DMS153 (cell line): ENCODE measurements at regions not wholly inside any gene's neighbourhood (a gene's known extent, or its start where the extent isn't known, plus 50 kb on each side); places are given as distances from the start of the nearest gene placed in this dataset.

Source experiments
- DNase-seq: peaks from one replicate; lab custom pipeline; 2025; lab: John Stamatoyannopoulos, UW

- DNase-seq, result no peak
These were observed 149.2 kb upstream of the TOPAZ1 start for GRCh38 chr3:44092497-44092896.

DNA sequence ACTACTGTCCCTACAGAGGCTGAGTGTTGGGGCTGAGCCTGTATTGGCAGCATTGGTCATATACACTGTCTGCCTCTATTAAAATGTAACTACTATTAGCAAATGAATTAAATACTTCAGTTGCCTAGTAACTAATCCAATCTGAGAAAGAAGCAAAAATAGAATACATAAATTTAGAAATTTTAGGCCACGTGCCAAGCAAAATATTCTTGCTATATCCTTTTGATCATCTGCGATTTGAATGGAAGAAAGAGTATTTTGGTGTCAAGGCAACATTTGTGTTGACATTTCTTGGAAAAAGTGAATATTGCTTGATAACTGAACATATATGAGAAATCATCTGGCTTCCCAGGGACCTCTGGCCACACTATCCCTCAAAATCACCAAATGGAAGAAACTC is 148.2 kb upstream of the TOPAZ1 start:
- DNase-seq, result no peak

DNA sequence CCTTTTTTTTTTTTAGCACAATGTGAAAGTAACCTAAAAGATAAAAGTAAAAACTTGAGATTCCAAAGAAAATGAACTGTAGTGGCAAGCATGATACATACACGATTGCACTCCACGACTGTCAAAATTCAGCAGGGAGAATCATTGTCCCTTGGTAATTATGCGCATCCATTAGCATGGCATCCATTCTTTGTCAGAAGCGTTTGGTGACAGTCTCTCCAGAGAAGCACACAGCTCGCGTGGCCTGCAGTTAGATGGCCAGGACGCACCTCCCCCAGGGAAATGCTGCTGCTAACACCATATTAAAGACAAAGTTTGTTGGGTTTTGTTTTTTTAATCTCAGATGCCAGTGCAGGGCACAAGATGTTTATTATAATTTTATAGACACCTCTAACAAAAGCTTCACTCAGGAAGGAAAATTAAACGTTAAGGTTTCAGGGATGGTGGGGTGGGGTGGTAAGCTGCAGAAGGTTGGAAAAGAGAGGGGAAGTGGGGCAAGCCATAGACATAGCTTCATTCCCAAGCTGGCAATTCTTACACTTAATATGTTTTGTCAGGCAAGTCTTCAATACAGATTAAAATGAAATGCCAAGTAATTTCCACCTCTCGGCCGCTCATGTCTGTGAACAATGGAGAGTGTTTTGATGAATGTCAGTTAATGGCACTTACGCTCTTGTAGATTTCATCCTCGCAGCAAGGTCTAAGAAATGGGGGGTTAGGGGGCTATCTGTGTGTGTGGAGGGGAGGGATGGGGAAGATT is 142.8 kb upstream of the TOPAZ1 start:
- DNase-seq, result no peak

DNA sequence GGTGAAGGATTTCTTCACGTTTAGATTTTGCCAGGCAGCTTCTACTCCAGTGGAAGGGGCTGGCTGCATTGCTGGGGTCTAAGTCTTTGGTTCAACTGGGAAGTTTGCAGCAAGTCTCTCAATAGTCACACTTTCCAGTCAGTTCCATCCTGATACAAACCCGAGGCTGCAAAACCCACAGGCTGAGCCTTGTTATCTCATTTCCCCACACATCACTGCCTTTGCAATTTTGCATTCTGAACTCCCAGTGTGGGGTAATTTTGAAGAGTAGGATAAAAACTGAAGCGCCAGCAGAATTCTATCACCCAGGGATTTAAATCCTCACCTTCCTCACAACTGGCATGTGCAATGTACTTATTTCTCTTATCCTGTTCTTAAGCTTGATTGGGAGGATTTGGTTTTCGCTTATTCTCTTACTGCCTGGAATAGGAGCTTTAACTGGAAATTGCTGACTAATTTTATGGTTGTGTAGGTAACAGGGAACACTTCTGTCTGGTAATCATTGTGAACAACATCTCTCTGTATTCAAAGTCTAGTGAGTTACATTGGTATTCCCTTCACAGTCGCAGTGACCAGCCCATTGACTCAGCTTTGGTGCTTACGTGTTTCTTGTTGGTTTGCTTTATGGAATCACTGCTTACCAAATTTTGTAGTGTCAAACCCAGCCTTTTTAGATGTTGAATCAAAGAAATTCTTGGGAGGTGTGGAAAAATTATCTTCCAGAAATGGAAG is 142.0 kb upstream of the TOPAZ1 start:
- DNase-seq, result no peak

DNA sequence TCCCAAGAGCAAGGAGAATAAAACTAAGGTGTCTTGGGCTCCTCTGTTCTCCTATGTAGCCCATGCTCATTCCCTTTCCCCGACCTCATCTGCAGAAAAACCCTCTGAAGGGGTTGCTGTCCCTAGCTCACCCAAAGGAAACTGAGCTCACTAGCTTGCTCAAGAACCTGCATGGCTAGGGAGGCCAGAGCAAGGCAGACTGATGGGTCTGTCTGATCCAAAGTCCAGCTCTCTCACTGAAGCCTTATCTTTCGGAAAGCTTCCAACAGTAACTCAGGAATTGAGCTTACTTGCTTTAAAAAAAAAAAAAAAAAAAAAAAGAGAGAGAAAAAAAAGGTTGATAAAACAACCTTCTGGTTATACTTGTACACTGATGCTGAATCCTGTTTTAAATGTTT is 141.4 kb upstream of the TOPAZ1 start:
- DNase-seq, result no peak

DNA sequence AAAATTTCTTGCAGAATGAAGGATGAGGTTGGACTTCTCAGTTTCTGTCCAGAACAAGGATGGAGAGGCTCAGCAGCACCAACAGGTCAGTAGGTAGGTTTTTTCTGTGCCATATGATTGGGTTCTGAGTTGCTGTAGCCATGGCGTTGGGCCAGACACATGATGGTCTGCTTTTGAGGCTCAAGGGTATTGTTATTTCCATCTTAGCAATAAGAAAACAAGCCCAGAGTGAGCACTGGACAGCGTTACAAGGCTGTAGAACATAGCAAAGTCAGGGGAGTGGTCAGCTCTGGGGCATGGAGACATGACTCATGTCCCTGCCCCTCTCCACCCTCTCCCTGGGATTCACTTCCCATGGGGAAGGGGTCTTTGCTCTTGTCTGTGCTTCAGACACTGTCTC is 137.6 kb upstream of the TOPAZ1 start:
- DNase-seq, result no peak

DNA sequence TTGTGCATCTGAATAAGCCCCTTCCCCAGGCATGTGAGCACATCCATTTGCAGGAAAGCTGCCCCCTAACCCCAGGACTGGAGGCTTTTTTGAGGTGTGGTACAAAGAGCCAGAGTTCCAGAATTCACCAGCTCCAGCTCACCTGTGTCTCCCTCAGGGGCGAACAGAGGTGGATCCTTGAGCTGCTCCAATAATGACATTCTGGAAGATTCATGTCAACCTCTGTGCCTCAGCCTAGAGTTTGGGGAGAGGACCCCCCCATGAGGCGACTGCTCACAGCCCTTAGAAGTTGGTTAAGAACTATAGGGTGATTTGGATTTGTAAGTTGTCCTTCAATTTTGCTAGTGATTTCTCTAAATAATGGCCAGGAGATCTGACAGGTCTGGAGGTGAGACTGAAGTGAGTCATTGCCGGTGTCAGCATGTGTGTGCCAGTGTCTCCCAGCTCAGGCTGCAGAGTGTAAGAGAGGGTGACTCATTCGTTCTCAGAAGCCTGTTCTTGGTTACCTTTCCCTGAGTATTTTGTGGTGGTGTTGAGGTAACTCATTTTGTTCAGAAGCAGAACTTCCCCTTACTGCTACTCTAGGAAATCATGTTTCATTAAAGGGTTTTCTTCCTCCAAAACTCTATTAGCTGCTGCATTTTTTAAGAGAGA is 136.9 kb upstream of the TOPAZ1 start:
- no peak for DNase-seq

- no peak for DNase-seq
These were observed 136.1 kb upstream of the TOPAZ1 start for GRCh38 chr3:44105571-44105970.

DNA sequence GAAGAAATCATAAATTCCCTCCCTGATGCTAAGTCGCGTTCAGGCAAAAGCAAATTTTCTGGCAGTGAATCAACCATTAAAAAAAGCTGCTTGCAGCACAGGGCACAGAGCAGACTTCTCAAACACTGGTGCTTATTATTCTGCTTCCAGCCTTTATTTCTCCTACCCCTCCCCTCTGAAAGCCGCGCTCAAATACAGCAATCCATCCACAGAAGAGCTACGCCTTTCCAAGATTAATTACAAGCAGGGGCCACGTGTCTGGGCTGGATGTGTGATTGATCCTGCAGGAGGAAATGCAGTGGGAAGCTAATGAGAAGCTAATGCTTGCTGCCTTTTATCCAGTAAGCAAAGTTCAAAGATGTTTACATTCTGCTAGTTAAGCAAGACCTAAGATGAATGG is 134.9 kb upstream of the TOPAZ1 start:
- DNase-seq, result no peak

- no peak for DNase-seq
These were observed 133.2 kb upstream of the TOPAZ1 start for GRCh38 chr3:44108481-44108880.

DNA sequence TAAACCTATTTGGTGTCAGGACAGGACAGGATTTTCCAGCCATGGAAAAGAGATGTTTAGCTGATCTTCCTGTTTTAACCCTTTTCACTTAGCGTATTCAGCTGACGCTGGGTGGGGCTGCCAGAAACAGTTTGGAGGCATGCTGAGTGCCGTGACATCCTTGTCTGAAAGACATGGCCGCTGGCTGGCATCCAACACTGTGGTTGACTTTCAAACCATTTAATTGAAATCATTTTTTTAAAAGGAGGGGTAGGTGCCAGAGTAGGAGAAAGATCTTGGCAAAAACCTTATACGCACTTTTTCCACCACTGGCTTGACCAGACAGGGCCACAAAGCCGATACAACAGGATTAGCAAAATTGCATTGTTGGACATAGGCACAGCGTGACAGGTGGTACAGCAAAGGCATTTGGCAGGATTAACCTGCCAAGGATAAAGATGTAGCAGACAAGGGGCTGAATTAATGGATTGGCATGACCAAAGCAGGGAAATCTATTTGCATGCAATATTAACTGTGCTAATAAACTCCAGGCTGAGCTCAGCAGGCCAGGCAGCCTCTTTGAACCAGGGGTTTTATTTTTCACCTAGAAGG is 131.8 kb upstream of the TOPAZ1 start:
- no peak for DNase-seq

- DNase-seq, result no peak
These were observed 131.0 kb upstream of the TOPAZ1 start for GRCh38 chr3:44110648-44111047.

- DNase-seq, result no peak
These were observed 130.2 kb upstream of the TOPAZ1 start for GRCh38 chr3:44111482-44111881.

- DNase-seq, result no peak
These were observed 127.5 kb upstream of the TOPAZ1 start for GRCh38 chr3:44114142-44114541.

- DNase-seq, result no peak
These were observed 124.4 kb upstream of the TOPAZ1 start for GRCh38 chr3:44117239-44117638.

GRCh38 chr3:44117736-44118135 is 124.0 kb upstream of the TOPAZ1 start:
- no peak for DNase-seq

GRCh38 chr3:44120721-44121582 is 120.7 kb upstream of the TOPAZ1 start:
- no peak for DNase-seq

DNA sequence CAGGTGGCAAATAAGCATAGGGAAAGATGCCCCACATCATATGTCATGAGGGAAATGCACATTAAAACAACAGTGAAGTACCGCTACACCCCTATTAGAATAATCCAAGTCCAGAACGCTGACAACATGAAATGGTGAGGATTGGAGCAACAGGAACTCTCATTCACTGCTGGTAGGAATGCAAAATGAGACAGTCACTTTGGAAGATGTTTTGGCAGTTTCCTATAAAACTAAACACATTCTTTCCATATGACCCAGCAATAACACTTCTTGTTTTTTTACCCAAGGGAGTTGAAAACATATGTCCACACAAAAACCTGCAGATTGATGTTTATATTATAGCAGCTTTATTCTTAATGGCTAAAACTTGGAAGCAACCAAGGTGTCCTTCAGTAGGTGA is 116.4 kb upstream of the TOPAZ1 start:
- no peak for DNase-seq

- DNase-seq, result no peak
These were observed 115.8 kb upstream of the TOPAZ1 start for GRCh38 chr3:44125882-44126281.

- no peak for DNase-seq
These were observed 113.5 kb upstream of the TOPAZ1 start for GRCh38 chr3:44128057-44128775.

DNA sequence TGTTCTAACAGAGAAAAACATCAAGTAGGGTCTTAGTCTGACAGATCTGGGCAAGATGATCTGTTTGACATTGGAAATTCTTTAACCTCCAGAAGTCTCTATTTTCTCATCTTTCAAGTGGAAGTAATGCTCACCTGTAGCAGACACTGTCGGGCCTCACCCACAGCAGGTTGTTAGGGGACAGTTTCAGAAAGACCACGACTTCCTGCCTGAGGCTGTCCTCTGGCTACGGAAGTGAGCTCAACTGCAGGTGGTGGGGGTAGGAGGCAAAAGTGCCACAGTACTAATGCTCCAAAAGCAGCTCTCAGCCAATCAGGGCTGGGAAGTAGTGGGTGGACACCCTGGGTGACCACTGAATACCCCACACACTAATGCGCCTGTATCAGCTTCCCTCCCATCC is 111.4 kb upstream of the TOPAZ1 start:
- no peak for DNase-seq
